OCI-M1 (cell line): ENCODE measurements at regions not wholly inside any gene's neighbourhood (a gene's known extent, or its start where the extent isn't known, plus 50 kb on each side); places are given as distances from the start of the nearest gene placed in this dataset.

Source experiments
- DNase-seq: peaks from one replicate; lab custom pipeline; 2025; lab: John Stamatoyannopoulos, UW

DNA sequence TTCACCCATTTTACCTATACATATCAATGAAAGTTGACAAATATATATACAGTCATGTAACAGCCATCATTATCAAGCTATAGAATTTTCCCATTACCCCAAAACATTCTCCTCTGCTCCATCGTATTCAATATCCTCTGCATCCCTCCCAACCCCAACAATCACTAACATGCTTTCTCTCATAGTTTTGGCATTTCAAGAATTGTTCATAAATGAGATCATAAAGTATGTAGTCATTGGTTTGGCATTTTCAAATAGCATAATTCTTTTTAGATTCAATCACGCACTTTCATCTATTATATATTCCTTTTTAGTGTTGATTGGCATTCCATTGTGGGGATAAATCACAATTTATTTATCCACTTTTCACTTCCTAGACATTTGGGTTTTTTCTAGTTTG lies 866.0 kb upstream of the TMEM132C start:
- DNase-seq: no peak

DNA sequence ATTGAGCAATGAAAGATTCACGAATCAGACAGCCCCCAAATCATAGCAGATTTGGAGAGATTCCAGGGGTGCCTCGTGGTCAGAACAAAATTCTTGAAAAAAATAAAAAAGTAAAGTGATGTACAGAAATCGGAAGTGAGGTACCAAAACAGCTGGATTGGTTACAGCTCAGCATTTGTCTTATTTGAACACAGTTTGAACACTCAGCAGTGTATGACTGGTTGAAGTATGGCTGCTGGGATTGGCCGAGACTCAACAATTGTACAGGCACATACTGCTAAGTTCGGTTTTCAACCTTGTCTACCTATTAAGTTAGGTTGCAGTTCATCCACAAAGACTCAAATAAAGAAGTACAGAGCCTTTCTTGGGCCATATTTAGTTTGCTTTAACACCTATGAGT lies 865.4 kb upstream of the TMEM132C start:
- DNase-seq: no peak

DNA sequence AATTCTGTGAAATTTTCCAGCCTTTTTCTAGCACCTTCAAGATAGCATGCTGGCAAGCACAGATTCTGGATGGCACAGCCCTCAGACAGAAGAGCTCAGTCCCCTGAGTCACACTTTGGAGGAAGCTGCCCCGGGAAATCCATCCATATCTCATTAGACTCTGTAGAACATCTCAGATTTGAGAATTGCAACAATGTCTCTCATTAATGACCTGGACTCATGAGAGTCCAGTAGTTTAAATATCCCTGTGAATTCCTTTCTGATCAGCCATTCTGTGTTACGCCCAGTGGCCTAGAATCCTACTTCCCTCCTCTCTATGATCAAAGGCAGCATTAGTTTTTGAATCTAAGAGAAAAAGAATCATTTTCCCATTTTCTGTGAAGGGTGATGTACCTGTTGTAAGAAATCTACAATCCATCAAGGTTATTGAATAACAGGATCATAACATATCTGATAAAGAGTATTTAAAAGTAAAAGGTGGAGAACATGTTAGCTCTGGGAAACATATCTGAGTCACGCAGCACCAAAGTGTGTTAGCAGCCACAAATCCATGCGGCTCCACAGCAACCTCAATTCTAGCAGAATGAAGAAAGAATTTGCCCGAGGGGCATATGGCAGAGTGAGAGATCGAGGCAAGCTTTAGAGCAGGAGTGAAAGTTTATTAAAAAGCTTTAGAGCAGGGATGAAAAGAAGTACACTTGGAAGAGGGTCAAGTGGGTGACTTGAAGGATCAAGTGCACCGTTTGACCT lies 855.6 kb upstream of the TMEM132C start:
- no peak for DNase-seq

DNA sequence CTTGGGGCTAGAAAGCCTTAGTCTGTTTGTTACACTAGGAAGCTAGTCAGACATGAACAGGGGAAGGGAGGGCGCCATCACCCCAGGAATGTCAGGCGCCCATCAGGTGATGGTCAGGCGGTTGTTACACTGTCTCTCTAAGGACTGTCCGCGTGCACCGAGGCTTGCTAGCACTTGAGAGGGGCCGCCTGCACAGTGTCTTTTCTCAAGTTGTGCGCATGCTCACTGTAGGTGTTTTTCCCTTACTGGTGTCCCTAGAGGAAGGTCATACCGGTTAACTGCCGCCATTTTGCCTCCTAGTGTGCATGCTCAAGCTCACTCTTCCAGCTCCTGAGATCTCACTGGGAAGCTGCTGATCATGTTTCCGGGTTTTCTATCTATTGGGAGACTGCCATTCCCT lies 855.0 kb upstream of the TMEM132C start:
- no peak for DNase-seq

DNA sequence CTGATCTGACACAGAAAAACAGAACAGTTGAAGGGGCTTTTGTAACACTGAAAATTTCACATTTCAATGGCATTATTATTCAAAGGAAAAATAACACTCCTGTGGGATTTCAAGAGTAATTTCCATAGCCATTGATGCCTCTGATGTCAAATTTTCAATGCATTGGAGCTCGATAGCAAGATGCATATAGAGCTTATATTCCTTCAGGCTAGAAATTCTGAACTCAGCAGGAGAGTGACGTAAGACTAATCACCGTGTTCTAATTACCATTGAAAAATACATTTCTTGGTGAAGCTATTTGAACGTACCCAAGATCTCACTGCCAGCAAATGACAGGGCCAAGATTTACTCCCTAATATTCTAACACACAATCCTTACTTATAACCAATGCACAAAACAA lies 854.1 kb upstream of the TMEM132C start:
- no peak for DNase-seq

DNA sequence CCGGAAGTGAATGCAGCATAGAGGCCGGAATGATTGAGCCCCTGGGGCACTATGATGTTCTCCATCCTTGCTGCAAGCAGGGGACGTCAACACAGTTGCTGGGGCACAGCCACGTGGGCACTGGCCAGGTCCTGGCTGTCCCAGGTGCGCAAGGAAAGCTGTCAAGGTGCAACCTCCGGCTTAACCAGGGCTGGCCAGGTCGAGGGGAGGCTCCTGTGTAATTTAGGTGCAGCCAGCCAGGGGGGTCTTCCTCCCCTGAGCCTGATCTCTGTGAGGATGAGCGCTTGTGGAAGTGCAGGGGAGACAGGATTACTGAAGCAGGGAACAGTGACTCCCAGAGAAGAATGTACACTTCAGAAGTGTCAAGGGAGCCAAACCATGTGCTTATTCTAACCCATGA lies 852.8 kb upstream of the TMEM132C start:
- no peak for DNase-seq

DNA sequence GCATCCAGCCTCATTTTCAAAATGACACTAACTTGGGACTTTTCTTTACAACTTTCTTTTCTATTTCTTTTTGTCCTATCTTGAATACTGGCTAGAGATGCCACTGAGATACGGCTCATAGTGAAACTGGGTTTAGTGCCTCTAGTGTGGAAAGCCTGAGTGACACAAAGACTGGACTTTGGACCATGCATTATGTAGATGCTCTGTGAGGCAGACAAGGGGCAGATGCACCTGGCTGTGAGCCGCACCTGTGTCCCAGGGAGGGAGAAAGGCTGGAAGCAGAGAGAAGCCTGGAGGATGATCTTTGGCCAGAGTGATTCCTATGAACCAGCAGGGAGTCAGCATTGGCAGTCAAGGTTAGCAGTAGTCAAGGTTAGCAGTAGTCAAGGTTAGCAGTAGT lies 852.3 kb upstream of the TMEM132C start:
- DNase-seq: no peak

DNA sequence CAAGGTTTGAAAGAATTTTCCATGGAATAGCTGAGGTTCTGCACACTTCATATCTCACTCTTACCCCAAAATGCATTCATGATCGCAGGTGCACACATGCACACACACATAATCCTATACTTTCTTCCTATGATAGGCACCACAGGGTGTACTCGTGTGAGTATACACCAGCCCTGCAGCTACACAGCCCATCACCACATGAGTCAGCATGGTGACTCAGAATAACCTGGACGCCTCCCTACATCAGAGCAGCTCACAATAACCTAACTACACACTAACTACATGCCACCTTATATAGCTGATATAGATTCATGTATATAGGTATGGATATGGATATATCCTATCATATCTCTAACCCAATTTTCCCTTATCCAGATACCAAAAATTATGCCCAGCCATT lies 850.2 kb upstream of the TMEM132C start:
- DNase-seq: no peak

DNA sequence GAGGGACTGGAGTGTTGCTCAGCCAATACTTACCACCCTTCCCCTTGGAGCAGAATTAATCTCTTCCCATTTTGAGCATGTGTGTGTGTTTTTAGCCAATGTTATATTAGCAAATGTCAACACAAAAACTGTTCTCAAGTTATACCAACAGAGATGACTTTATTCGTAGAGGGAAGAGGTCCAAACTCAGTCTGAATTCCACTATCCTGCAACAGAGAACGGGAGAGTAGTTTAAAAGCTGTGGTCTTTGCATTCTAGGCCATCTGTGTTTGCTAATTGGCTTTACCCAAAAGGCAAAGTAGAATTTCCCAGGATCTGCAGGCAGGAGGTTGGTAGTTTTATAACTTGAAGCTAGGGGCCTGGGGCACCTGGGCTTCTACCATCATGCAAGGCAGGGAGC lies 847.9 kb upstream of the TMEM132C start:
- no peak for DNase-seq

DNA sequence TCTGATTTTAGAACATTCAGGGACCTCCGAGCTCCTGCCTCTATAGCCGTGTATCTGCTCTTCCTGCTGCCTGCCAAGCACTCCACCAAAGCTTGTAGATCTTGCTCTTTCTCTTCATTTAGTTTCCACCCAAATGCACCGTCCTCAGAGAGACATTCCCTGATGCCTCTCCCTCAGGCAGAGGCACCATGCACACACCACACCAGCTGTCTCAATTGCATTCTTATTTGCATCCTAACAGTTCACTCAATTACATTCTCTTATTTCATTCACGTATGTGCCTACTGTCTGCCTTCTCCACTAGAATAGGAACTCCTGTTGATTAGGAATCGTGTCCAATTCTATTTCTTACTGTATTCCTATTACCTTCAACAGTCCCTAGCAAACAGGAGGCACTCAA lies 845.4 kb upstream of the TMEM132C start:
- DNase-seq: no peak

DNA sequence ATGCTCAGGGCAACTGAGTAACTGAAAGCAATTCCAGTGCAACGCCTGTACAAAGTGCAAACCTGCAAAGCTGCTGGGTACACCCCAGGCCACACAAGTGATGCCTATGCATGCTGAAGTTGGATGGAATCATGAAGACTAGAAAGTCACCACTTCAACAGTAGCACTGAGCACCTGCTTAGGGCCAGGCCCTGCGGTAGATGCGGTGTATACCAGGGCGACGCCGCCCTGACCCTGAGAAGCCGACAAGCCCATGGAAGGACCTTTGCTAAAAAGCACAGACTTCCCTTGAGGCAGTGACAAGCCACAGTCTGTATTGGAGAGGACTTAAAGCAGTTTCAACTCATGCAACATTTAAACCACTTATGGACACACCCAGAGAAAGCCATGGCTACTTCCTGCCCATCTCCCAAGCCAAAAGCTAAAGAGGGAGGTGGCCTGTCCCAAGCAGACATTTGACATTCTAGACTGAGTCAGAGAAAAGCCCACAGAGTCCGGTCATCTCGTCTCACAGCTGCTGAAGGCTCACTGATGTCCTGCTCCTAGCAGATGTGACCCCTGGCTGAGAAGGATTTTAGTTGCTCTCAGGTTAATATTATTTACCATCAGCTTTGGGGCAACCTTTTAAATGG lies 843.9 kb upstream of the TMEM132C start:
- DNase-seq: no peak

DNA sequence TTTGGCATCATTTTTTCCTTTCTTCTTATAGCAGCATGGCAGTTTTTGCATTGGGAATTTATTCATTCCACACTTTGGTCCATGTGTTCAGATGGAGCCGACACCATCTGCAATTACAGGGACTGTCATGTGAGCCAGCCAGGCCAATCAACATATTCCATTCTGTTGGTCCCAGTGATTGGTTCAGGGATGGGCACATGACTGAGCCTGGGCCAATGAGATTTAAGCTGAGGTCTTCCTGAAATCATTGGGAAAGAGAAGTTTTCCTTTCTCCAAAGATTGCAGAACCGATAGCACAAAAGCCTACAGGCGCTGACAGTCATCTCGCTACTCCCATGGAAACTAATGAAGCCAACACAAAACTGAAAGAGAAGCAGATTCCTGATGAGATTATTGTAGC lies 841.5 kb upstream of the TMEM132C start:
- no peak for DNase-seq

DNA sequence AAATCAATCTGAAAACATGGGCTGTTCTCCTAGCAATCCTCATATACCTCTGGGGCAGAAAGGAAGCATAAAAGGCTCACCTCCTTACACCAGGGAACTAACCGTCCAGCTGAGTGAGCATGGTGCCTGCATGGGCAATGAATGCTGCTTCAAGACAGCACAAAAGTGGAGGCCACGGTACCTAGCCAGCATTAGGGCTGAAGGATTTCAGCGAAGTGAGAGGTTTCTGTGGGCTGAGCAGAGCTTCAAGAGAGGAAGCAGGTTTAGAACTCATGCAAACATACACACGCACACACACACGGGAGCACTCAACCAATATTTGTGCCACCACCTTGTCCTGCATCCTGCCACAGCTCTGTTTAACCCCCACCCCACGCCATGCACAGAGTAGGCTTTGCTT lies 838.5 kb upstream of the TMEM132C start:
- DNase-seq: no peak

DNA sequence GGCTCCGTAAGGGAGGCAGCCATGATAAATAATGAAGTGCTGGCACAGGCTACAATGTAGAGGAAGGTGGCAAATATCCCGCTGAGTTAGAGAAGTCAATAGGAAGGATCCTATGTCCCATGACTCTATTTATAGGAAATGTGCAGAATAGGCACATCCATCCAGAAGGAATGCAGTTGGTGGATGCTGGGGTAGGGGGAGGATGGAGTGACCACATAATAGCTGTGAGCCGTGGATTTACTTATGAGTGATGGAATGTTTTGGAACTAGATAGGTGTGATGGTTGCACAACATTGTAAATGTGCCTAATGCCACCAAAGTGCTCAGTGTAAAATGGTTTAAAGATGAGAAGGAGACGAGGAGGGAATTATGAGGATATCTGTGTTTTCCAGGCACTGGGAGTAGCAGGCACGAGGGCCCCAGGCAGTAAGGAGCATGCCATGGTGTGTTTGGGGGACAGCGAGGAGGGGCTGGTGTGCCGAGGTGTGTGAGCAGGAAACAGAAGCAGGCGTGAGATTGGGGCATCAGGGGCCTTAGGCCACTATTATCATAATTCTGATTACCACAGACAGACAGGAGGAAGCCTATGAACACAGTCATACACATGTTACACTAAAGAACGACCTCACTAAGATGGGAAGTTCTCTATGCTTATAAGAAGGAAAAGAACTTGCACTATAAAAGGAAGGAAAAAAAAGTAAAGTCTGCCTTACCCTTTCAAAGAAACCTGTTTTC lies 837.3 kb upstream of the TMEM132C start:
- peak; percentile 7 for DNase-seq

DNA sequence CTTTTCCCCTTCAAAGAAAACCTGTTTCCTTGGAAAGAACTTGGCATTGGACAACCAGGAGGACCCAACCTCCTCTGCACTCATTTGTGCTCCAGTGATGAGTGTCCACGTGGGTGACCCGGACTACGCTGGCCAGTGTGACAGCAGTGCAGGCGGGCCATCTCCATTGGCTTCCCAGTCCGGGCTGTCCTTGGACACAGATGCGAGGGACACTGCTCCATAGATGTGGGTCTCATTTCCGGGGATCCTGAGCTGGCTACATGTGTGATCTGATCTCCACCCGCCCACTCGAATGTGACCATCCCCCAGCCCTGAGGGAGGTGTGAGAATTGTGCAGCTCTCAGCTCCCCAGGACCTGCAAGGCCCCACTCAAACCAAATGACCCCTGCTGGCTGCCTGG lies 836.6 kb upstream of the TMEM132C start:
- no peak for DNase-seq

DNA sequence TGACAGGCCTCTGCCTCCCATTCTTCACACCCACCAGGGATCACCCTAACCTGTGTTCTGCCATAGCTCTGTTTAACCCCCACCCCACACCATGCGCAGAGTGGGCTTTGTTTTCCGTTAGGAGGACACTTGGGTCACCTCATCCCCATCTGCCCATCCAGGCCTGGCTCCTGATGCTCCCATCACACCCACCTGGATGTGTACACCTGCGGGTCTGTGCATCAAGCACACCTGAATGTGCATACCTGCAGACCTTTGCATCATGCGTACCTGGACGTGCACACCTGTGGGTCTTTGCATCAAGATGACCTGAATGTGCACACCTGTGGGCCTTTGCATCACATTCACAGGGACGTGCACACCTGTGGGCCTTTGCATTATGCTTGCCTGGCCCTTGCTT lies 835.8 kb upstream of the TMEM132C start:
- no peak for DNase-seq

DNA sequence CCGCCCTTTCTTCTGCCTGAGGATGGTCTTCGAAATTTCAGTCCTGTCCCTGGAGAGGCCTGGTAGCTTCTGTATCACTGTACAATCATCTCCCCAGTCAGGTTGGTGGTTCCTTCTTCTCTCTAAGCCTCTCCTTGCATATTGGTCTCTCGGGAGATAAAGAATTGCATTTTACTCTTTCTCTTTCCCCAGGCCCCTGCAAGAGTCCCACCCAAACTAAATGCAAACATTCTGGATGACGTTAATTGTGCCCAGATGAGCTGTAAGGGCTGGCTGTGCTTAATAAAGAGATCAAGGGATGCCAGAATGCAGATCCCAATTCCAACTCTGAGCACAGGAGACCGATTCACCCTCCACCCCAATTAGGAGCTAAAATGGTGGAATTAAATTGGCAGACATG lies 835.4 kb upstream of the TMEM132C start:
- DNase-seq: no peak

DNA sequence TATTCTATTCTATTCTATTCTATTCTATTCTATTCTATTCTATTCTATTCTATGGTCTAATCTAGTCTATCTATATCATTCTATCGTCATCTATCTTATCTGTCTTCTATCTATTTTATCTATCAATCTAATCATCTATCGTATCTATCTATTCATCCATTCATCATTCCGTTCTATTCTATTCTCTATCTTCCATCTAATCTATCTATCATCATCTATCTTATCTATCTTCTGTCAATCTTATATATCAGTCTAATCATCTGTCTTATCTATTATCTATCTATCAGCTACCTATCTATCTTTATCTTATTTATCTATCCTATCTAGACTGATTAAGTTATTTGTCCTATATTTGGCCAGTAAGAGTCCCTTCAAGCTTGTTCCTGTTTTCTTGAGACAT lies 831.5 kb upstream of the TMEM132C start:
- no peak for DNase-seq

DNA sequence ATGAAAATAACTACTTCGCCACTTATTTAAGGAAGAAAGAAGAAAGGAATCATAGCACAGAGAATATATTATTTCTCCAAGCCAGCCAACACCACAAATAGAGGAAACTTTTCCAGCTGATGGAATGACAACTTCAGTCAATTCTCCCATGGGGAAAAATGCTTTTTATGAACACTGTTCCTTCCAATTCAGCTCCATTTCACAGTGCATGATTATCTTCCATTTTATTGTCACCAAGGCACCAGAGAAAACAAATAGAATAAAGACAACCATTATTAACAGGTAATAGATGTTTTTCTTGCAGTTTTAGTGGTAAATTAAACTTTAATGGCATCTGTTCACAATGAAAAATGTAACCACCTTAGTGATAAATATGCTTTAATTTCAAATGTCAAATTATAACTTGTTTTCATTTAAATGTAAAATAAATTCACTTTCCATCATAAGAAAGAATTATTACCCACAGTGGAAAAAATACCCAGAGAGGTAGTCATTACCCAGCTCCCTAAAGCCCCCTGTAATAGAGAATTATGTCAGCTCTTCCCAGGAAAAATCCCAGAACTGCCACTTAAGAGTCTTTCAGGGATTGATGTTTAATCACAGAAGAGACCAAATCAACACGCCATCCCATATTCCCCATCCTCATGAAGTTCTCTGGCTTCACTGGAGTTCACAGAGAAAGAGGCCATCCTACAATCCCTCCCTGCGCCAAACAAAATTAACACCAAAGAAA lies 828.3 kb upstream of the TMEM132C start:
- DNase-seq: no peak

DNA sequence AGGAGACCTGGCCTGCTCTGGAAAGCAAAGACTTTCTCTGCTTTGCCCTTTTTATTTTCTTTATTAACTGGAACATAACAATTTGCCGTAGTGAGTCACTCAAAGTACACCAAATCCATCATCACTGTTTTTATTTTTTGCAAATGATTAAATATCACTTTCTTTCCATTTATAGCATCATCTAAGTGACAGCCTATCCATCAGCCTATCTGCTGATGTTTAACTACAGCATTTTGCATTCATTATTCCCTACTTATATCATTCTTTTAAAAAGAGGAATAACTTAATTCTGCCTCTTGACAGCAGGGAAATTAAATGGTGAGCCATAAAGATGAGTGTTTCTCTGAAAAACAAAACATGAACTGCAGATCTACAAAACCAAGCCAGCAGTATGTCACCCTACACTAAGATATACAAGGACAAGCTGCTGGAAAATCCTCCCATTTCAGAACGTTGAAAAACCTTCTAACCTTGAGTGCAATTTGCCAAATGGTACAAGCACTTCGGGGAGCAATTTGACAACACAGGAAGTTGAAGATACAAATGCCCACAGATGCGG lies 821.3 kb upstream of the TMEM132C start:
- no peak for DNase-seq

DNA sequence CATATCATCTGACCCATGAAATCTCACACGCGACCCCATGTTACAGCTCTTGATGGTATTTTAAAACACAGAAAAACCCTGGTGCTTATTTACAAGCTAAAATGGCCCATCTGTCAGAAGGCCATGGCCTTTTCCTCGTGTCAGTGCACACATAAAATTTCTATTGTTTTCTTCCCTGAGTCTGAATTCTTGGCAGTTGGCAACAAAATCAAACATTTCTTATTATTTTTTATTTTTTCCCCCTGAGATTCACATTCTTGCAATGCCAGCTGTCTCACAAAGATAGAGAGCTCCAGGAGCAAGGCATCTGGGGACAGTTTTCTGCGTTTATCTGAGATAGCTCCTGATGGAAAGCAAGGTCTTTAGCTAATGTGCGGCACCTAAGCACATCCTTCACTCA lies 818.1 kb upstream of the TMEM132C start:
- no peak for DNase-seq

DNA sequence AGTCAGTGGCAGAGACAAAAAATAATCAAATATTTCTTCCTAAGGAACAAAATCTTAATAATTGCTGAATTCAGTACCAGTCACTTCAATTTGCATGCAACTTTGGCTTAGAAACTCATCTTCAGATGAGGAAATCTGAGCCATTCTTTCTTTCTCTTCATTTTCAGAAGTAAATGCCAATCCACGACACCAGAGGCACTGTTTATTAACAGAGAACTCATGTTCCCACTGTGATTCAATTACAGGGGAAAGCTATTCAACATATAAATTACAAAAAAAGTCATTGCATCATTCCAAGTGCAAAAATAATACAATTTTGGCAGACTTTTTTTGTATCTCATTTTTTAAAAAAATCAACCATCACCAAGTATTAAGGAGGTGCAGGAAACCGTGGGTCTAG lies 816.1 kb upstream of the TMEM132C start:
- no peak for DNase-seq
